ENCODE measurements at regions not wholly inside any gene's neighbourhood (a gene's known extent, or its start where the extent isn't known, plus 50 kb on each side); places are given as distances from the start of the nearest gene placed in this dataset.

- no peaks in the 10 kb centered on the region for H3K4me1 Mint-ChIP-seq
Observed at GRCh38 chr9:91087462-91087759, 274.3 kb downstream of the AUH start.

GRCh38 chr9:91089405-91090129, 272.2 kb downstream of the AUH start:
- peak in 1 of 3 donors; percentile 23 for DNase-seq
- Histone ChIP-seq H3K27me3 (ENCODE audit: control insufficient read depth, insufficient read depth, low read length) (peaks cover 5% of the 10 kb centered on the region), H3K36me3 (ENCODE audit: control insufficient read depth, insufficient read depth, low read length) (no peaks in the 10 kb centered on the region), H3K27ac (ENCODE audit: insufficient read depth, low read length, poor library complexity, severe bottlenecking) (no peak overlapping the region), H3K9me3 (ENCODE audit: control insufficient read depth in 2 of 2, low read length in 2 of 2) (no peaks in the 10 kb centered on the region), H3K4me1 (ENCODE audit: control insufficient read depth, insufficient read depth, low read length, poor library complexity, severe bottlenecking) (no peaks in the 10 kb centered on the region), H3K4me3 (ENCODE audit: low read depth, low read length) (no peak overlapping the region)
- H3K9me3 Mint-ChIP-seq: peaks cover 0 to 7% (median 2%) of the 10 kb centered on the region in 7 donors
- no peaks in the 10 kb centered on the region for H3K36me3 Mint-ChIP-seq
- H3K4me1 Mint-ChIP-seq: no peaks in the 10 kb centered on the region
- no peak overlapping the region for H3K27ac Mint-ChIP-seq
- ATAC-seq (ENCODE audit: low read depth in 2 of 2): no peak
- H3K4me3 Mint-ChIP-seq: no peak overlapping the region
- H3K27me3 Mint-ChIP-seq: peaks cover 20% of the 10 kb centered on the region

More at GRCh38 chr9:91087462-91087759, 274.3 kb downstream of the AUH start:
- Histone ChIP-seq H3K36me3 (ENCODE audit: control insufficient read depth, insufficient read depth, low read length) (no peaks in the 10 kb centered on the region), H3K27ac (ENCODE audit: insufficient read depth, low read length, poor library complexity, severe bottlenecking) (no peak overlapping the region), H3K4me3 (ENCODE audit: low read depth, low read length) (no peak overlapping the region), H3K4me1 (ENCODE audit: control insufficient read depth, insufficient read depth, low read length, poor library complexity, severe bottlenecking) (no peaks in the 10 kb centered on the region), H3K27me3 (ENCODE audit: control insufficient read depth, insufficient read depth, low read length) (peaks cover 5% of the 10 kb centered on the region), H3K9me3 (ENCODE audit: control insufficient read depth in 2 of 2, low read length in 2 of 2) (no peaks in the 10 kb centered on the region)
- ATAC-seq (ENCODE audit: low read depth in 2 of 2) (no peak), DNase-seq (no peak)
- no peak overlapping the region for H3K27ac Mint-ChIP-seq
- H3K36me3 Mint-ChIP-seq: no peaks in the 10 kb centered on the region
- H3K9me3 Mint-ChIP-seq: peaks cover 0 to 2% (median 0%) of the 10 kb centered on the region in 7 donors
- no peak overlapping the region for H3K4me3 Mint-ChIP-seq
- H3K27me3 Mint-ChIP-seq: peaks cover 20% of the 10 kb centered on the region

- no peaks in the 10 kb centered on the region for H3K9me3 ChIP-seq (ENCODE audit: control insufficient read depth in 2 of 2, low read length in 2 of 2)
- Mint-ChIP-seq H3K4me3 (no peak overlapping the region), H3K27me3 (peaks cover 20% of the 10 kb centered on the region), H3K36me3 (no peaks in the 10 kb centered on the region), H3K9me3 (peaks cover 0 to 10% (median 2%) of the 10 kb centered on the region in 7 donors), H3K27ac (no peak overlapping the region), H3K4me1 (no peaks in the 10 kb centered on the region)
- ATAC-seq (ENCODE audit: low read depth in 2 of 2): no peak
- no peaks in the 10 kb centered on the region for H3K4me1 ChIP-seq (ENCODE audit: control insufficient read depth, insufficient read depth, low read length, poor library complexity, severe bottlenecking)
- H3K27me3 ChIP-seq (ENCODE audit: control insufficient read depth, insufficient read depth, low read length): peaks cover 5% of the 10 kb centered on the region
- no peak for DNase-seq
- H3K36me3 ChIP-seq (ENCODE audit: control insufficient read depth, insufficient read depth, low read length): no peaks in the 10 kb centered on the region
- H3K27ac ChIP-seq (ENCODE audit: insufficient read depth, low read length, poor library complexity, severe bottlenecking): no peak overlapping the region
- no peak overlapping the region for H3K4me3 ChIP-seq (ENCODE audit: low read depth, low read length)
Observed at GRCh38 chr9:91090130-91090410, 271.6 kb downstream of the AUH start.

- no peaks in the 10 kb centered on the region for H3K9me3 ChIP-seq (ENCODE audit: control insufficient read depth in 2 of 2, low read length in 2 of 2)
Observed at GRCh38 chr9:91092214-91092613, 269.5 kb downstream of the AUH start.

GRCh38 chr9:91094324-91095088, 267.2 kb downstream of the AUH start:
- Mint-ChIP-seq H3K4me1 (peaks cover 0 to 3% (median 1%) of the 10 kb centered on the region in 4 donors), H3K9me3 (peaks cover 0 to 10% (median 3%) of the 10 kb centered on the region in 7 donors), H3K27ac (no peak overlapping the region), H3K27me3 (peaks cover 9% of the 10 kb centered on the region), H3K4me3 (no peak overlapping the region), H3K36me3 (peaks cover 3% of the 10 kb centered on the region)
- Histone ChIP-seq H3K9me3 (ENCODE audit: control insufficient read depth in 2 of 2, low read length in 2 of 2) (no peaks in the 10 kb centered on the region), H3K4me1 (ENCODE audit: control insufficient read depth, insufficient read depth, low read length, poor library complexity, severe bottlenecking) (no peaks in the 10 kb centered on the region), H3K27ac (ENCODE audit: insufficient read depth, low read length, poor library complexity, severe bottlenecking) (no peak overlapping the region), H3K36me3 (ENCODE audit: control insufficient read depth, insufficient read depth, low read length) (no peaks in the 10 kb centered on the region), H3K27me3 (ENCODE audit: control insufficient read depth, insufficient read depth, low read length) (peaks cover 3% of the 10 kb centered on the region), H3K4me3 (ENCODE audit: low read depth, low read length) (no peak overlapping the region)
- no peak for DNase-seq
- no peak for ATAC-seq (ENCODE audit: low read depth in 2 of 2)

More at GRCh38 chr9:91092214-91092613, 269.5 kb downstream of the AUH start:
- H3K4me3 ChIP-seq (ENCODE audit: low read depth, low read length): no peak overlapping the region
- no peak for ATAC-seq (ENCODE audit: low read depth in 2 of 2)
- Mint-ChIP-seq H3K27ac (no peak overlapping the region), H3K9me3 (peaks cover 0 to 10% (median 3%) of the 10 kb centered on the region in 7 donors), H3K27me3 (peaks cover 15% of the 10 kb centered on the region), H3K4me1 (no peaks in the 10 kb centered on the region), H3K4me3 (no peak overlapping the region), H3K36me3 (peaks cover 3% of the 10 kb centered on the region)
- no peak for DNase-seq
- H3K4me1 ChIP-seq (ENCODE audit: control insufficient read depth, insufficient read depth, low read length, poor library complexity, severe bottlenecking): no peaks in the 10 kb centered on the region
- no peaks in the 10 kb centered on the region for H3K36me3 ChIP-seq (ENCODE audit: control insufficient read depth, insufficient read depth, low read length)
- peaks cover 2% of the 10 kb centered on the region for H3K27me3 ChIP-seq (ENCODE audit: control insufficient read depth, insufficient read depth, low read length)
- no peak overlapping the region for H3K27ac ChIP-seq (ENCODE audit: insufficient read depth, low read length, poor library complexity, severe bottlenecking)

- Mint-ChIP-seq H3K4me1 (peaks cover 15 to 35% (median 23%) of the 10 kb centered on the region in 4 donors), H3K4me3 (no peak overlapping the region), H3K36me3 (peaks cover 3% of the 10 kb centered on the region), H3K27ac (peak overlapping the region in 1 of 3 donors; percentile 35), H3K9me3 (peaks cover 0 to 10% (median 3%) of the 10 kb centered on the region in 7 donors), H3K27me3 (peaks cover 18% of the 10 kb centered on the region)
- no peak for DNase-seq
- H3K4me3 ChIP-seq (ENCODE audit: low read depth, low read length): no peak overlapping the region
- no peak overlapping the region for H3K27ac ChIP-seq (ENCODE audit: insufficient read depth, low read length, poor library complexity, severe bottlenecking)
- no peak for ATAC-seq (ENCODE audit: low read depth in 2 of 2)
- peaks cover 5% of the 10 kb centered on the region for H3K27me3 ChIP-seq (ENCODE audit: control insufficient read depth, insufficient read depth, low read length)
- H3K4me1 ChIP-seq (ENCODE audit: control insufficient read depth, insufficient read depth, low read length, poor library complexity, severe bottlenecking): peaks cover 29% of the 10 kb centered on the region
- H3K9me3 ChIP-seq (ENCODE audit: control insufficient read depth in 2 of 2, low read length in 2 of 2): no peaks in the 10 kb centered on the region
- no peaks in the 10 kb centered on the region for H3K36me3 ChIP-seq (ENCODE audit: control insufficient read depth, insufficient read depth, low read length)
Observed at GRCh38 chr9:91098203-91098850, 263.4 kb downstream of the AUH start.

- H3K36me3 Mint-ChIP-seq: peaks cover 3% of the 10 kb centered on the region
- H3K27me3 Mint-ChIP-seq: peaks cover 24% of the 10 kb centered on the region
- no peak overlapping the region for H3K27ac ChIP-seq (ENCODE audit: insufficient read depth, low read length, poor library complexity, severe bottlenecking)
- no peaks in the 10 kb centered on the region for H3K9me3 ChIP-seq (ENCODE audit: control insufficient read depth in 2 of 2, low read length in 2 of 2)
- H3K9me3 Mint-ChIP-seq: peaks cover 0 to 7% (median 0%) of the 10 kb centered on the region in 7 donors
- H3K4me3 Mint-ChIP-seq: peak overlapping the region in 1 of 4 donors; percentile 17
- no peaks in the 10 kb centered on the region for H3K36me3 ChIP-seq (ENCODE audit: control insufficient read depth, insufficient read depth, low read length)
- ATAC-seq (ENCODE audit: low read depth in 2 of 2): no peak
- H3K4me3 ChIP-seq (ENCODE audit: low read depth, low read length): no peak overlapping the region
- no peak for DNase-seq
- H3K27me3 ChIP-seq (ENCODE audit: control insufficient read depth, insufficient read depth, low read length): peaks cover 5% of the 10 kb centered on the region
- H3K4me1 ChIP-seq (ENCODE audit: control insufficient read depth, insufficient read depth, low read length, poor library complexity, severe bottlenecking): peaks cover 29% of the 10 kb centered on the region
- H3K4me1 Mint-ChIP-seq: peaks cover 15 to 35% (median 23%) of the 10 kb centered on the region in 4 donors
- no peak overlapping the region for H3K27ac Mint-ChIP-seq
Observed at GRCh38 chr9:91099436-91099835, 262.3 kb downstream of the AUH start.
